DND-41 (cell line): ENCODE measurements at regions not wholly inside any gene's neighbourhood (a gene's known extent, or its start where the extent isn't known, plus 50 kb on each side); places are given as distances from the start of the nearest gene placed in this dataset.

ENCODE experiments used
- CTCF ChIP-seq: IDR thresholded peaks from 2 replicates; pipeline ENCODE4 v1.5.1; 2012; ENCODE audit warnings: borderline replicate concordance, low read length, moderate library complexity, mild to moderate bottlenecking; ENCODE audit not compliant: poor library complexity, severe bottlenecking; ENCODE audit errors: extremely low read depth
- EZH2 ChIP-seq: IDR thresholded peaks from 3 replicates; pipeline ENCODE4 v1.6.1; 2012; ENCODE audit warnings: borderline replicate concordance, low read depth, mild to moderate bottlenecking, moderate library complexity, low read length, inconsistent platforms; ENCODE audit not compliant: severe bottlenecking

DNA sequence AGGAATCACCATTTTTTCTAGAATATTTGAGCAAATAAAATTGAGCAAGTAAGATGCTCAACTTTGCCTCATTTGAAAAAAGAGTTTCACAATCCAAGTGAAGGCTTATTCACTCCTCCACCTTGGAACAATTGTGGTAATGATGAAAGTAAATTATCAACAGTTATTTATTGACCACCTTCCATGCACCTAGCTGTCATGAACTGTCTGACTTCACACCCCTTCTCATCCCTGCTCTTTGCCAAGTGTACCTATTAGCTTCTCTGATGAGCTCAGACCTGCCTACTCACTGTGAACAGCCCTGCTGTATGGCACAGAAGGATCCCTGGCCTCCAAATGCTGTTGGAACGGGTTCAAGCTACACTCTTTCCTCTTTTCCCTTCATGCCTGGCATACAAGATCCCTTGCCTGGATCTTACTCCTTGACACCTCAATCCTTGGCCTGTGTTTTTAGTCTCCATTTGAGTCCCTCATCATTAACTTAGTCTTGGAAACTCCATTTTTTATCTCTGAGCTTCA lies 99.0 kb upstream of the PREP start:
- no peak for TF ChIP-seq CTCF
- no peak for TF ChIP-seq EZH2
